Stomach (tissue), 8 donors: ENCODE measurements at regions not wholly inside any gene's neighbourhood (a gene's known extent, or its start where the extent isn't known, plus 50 kb on each side); places are given as distances from the start of the nearest gene placed in this dataset.

ENCODE experiments used
- DNase-seq, 2 donors: peaks; one replicate each; pipeline versions ENCODE4 v3.0.0 to v3.0.0-alpha.2; 2013 to 2019
- H3K27ac ChIP-seq, 5 donors: fragments of 200-600 bp in 4 of 5; sonication (generic) in 4 of 5; one replicate each; pipeline ENCODE4 v1.5.1; 2013 to 2019; ENCODE audit warnings: mild to moderate bottlenecking in 1 of 5, moderate library complexity in 1 of 5
- H3K27me3 ChIP-seq, 3 donors: fragments of 200-600 bp; sonication (generic); one replicate each; pipeline ENCODE4 v1.5.1; 2017 to 2019; ENCODE audit warnings: mixed run types in 1 of 3
- H3K36me3 ChIP-seq, 4 donors: fragments of 200-600 bp; sonication (generic); 1 replicate in 3 of 4; 2 replicates in 1 of 4; pipeline ENCODE4 v1.5.1; 2016 to 2019
- H3K4me1 ChIP-seq, 4 donors: fragments of 200-600 bp; sonication (generic); one replicate each; pipeline ENCODE4 v1.5.1; 2016 to 2019
- H3K4me3 ChIP-seq, 4 donors: fragments of 200-600 bp; sonication (generic) in 3 of 4; one replicate each; pipeline ENCODE4 v1.5.1; 2016 to 2019; ENCODE audit warnings: mild to moderate bottlenecking in 1 of 4
- H3K9me3 ChIP-seq, 4 donors: fragments of 200-600 bp; sonication (generic); one replicate each; pipeline ENCODE4 v1.5.1; 2016 to 2019
- CTCF ChIP-seq, 7 experiments: fragments of 450-650 bp in 4 of 7; fragments of 200-600 bp in 3 of 7; sonication (generic) in 3 of 7; IDR thresholded peaks; one replicate each; pipeline ENCODE4 v1.5.1; 2016 to 2019; ENCODE audit warnings: antibody characterized with exemption in 7 of 7, control low read depth in 2 of 7, mild to moderate bottlenecking in 1 of 7
- EP300 ChIP-seq: sonication (generic); formaldehyde crosslinking; IDR thresholded peaks from one replicate; pipeline ENCODE4 v1.6.1; 2017; ENCODE audit warnings: antibody characterized with exemption
- POLR2A ChIP-seq, 4 donors: fragments of 450-650 bp; IDR thresholded peaks; one replicate each; pipeline ENCODE4 v1.6.1; 2016; ENCODE audit warnings: antibody characterized with exemption in 4 of 4, control low read depth in 2 of 4, mild to moderate bottlenecking in 1 of 4, moderate library complexity in 1 of 4
- POLR2AphosphoS5 ChIP-seq, 3 donors: sonication (generic); formaldehyde crosslinking; IDR thresholded peaks; one replicate each; pipeline ENCODE4 v1.6.1; 2016; ENCODE audit warnings: antibody characterized with exemption in 3 of 3
- WGBS, 5 donors: extraction: QIAGEN DNeasy Blood & Tissue Kit in 3 of 5; methylation state at CpG; one replicate each; pipeline versions ENCODE4 v1.1.5 to v1.1.7; 2013 to 2018; 5-methylcytosine and 5-hydroxymethylcytosine counted together
- intact Hi-C: fragments of 100-400 bp; cut with DNase I; formaldehyde crosslinking; loops from one replicate; pipeline ENCODE4 v1.15.1; 2023; ENCODE audit warnings: low total_unique reads
- donor health status: healthy with polysubstance abuse.
- donor health status: Bipolar disorder and iron deficiency.
- donor health status: healthy.

- intact Hi-C loops = no loop called here
- TF ChIP-seq POLR2AphosphoS5 (IDR thresholded peaks at IDR 0.05) = no peak
- no peak for TF ChIP-seq POLR2A (IDR thresholded peaks at IDR 0.05)
- TF ChIP-seq EP300 = no peak
Measured at GRCh38 chr12:118715647-118716046, 265.7 kb upstream of the SRRM4 start.

GRCh38 chr12:118727196-118727978, 254.0 kb upstream of the SRRM4 start:
- no peaks in the 10 kb centered on the region for H3K4me1 ChIP-seq
- 74 to 81% (median 77%) methylated on average over 11 of the region's 11 CpGs for WGBS, 5 donors
- intact Hi-C loops = no loop called here
- TF ChIP-seq POLR2A (IDR thresholded peaks at IDR 0.05) = no peak
- H3K9me3 ChIP-seq = peaks cover 0 to 5% (median 0%) of the 10 kb centered on the region in 4 donors
- no peaks in the 10 kb centered on the region for H3K27me3 ChIP-seq
- H3K4me3 ChIP-seq = no peak overlapping the region
- H3K36me3 ChIP-seq = no peaks in the 10 kb centered on the region
- no peak overlapping the region for H3K27ac ChIP-seq
- DNase-seq = no peak

More at GRCh38 chr12:118715647-118716046, 265.7 kb upstream of the SRRM4 start:
- no peaks in the 10 kb centered on the region for H3K4me1 ChIP-seq
- no peaks in the 10 kb centered on the region for H3K36me3 ChIP-seq
- no peaks in the 10 kb centered on the region for H3K9me3 ChIP-seq
- no peak for DNase-seq
- no peaks in the 10 kb centered on the region for H3K27me3 ChIP-seq
- 71 to 90% (median 80%) methylated on average over 2 of the region's 2 CpGs for WGBS, 5 donors
- no peak overlapping the region for H3K4me3 ChIP-seq
- no peak overlapping the region for H3K27ac ChIP-seq

- peaks cover 0 to 5% (median 0%) of the 10 kb centered on the region in 4 donors for H3K9me3 ChIP-seq
- no peaks in the 10 kb centered on the region for H3K27me3 ChIP-seq
- TF ChIP-seq CTCF (IDR thresholded peaks at IDR 0.05) (no peak), POLR2AphosphoS5 (IDR thresholded peaks at IDR 0.05) (no peak), POLR2A (IDR thresholded peaks at IDR 0.05) (no peak), EP300 (no peak)
- intact Hi-C loops = no loop called here
- WGBS, 5 donors = 75 to 91% (median 85%) methylated on average over 3 of the region's 3 CpGs
- H3K4me3 ChIP-seq = no peak overlapping the region
- no peak overlapping the region for H3K27ac ChIP-seq
- H3K4me1 ChIP-seq = no peaks in the 10 kb centered on the region
- DNase-seq = no peak
- no peaks in the 10 kb centered on the region for H3K36me3 ChIP-seq
Measured at GRCh38 chr12:118727979-118728366, 253.4 kb upstream of the SRRM4 start.

GRCh38 chr12:118734266-118734665, 247.1 kb upstream of the SRRM4 start:
- H3K36me3 ChIP-seq = no peaks in the 10 kb centered on the region
- no peaks in the 10 kb centered on the region for H3K27me3 ChIP-seq
- H3K9me3 ChIP-seq = no peaks in the 10 kb centered on the region
- H3K4me3 ChIP-seq = no peak overlapping the region
- WGBS, 5 donors = 48 to 58% (median 54%) methylated on average over 7 of the region's 7 CpGs
- intact Hi-C loops = no loop called here
- no peak overlapping the region for H3K27ac ChIP-seq
- no peaks in the 10 kb centered on the region for H3K4me1 ChIP-seq
- no peak for TF ChIP-seq EP300
- TF ChIP-seq CTCF (IDR thresholded peaks at IDR 0.05) = no peak
- no peak for TF ChIP-seq POLR2A (IDR thresholded peaks at IDR 0.05)
- no peak for TF ChIP-seq POLR2AphosphoS5 (IDR thresholded peaks at IDR 0.05)
- DNase-seq = no peak

GRCh38 chr12:118737985-118738540, 243.3 kb upstream of the SRRM4 start:
- WGBS, 5 donors = 64 to 69% (median 67%) methylated on average over 4 of the region's 4 CpGs
- Histone ChIP-seq H3K9me3 (no peaks in the 10 kb centered on the region), H3K4me3 (no peak overlapping the region), H3K27ac (no peak overlapping the region), H3K27me3 (no peaks in the 10 kb centered on the region), H3K4me1 (no peaks in the 10 kb centered on the region), H3K36me3 (no peaks in the 10 kb centered on the region)
- DNase-seq = no peak
- intact Hi-C loops = no loop called here
- TF ChIP-seq CTCF (IDR thresholded peaks at IDR 0.05) (no peak), POLR2A (IDR thresholded peaks at IDR 0.05) (no peak), EP300 (no peak), POLR2AphosphoS5 (IDR thresholded peaks at IDR 0.05) (no peak)
